ENCODE measurements at regions not wholly inside any gene's neighbourhood (a gene's known extent, or its start where the extent isn't known, plus 50 kb on each side); places are given as distances from the start of the nearest gene placed in this dataset.

- Histone ChIP-seq H3K9me3 (ENCODE audit: control extremely low read depth in 1 of 5, control insufficient read depth in 4 of 5, insufficient read depth in 2 of 5, low read depth in 1 of 5, low read length in 4 of 5) (no peaks in the 10 kb centered on the region), H3K4me1 (ENCODE audit: control extremely low read depth in 1 of 4, control insufficient read depth in 4 of 4, insufficient read depth in 4 of 4, low read length in 3 of 4) (peaks cover 0 to 2% (median 0%) of the 10 kb centered on the region in 4 experiments), H3K4me3 (ENCODE audit: control insufficient read depth in 1 of 7, extremely low read depth in 1 of 7, insufficient read depth in 4 of 7, low read depth in 2 of 7, low read length in 6 of 7) (no peak overlapping the region), H3K36me3 (ENCODE audit: control insufficient read depth in 4 of 4, insufficient read depth in 4 of 4, low read length in 3 of 4) (no peaks in the 10 kb centered on the region), H3K27me3 (replicated peaks in 2 of 5; ENCODE audit: control insufficient read depth in 4 of 5, insufficient read depth in 5 of 5, low read length in 4 of 5) (peaks cover 0 to 2% (median 0%) of the 10 kb centered on the region in 5 experiments), H3K27ac (ENCODE audit: insufficient read depth in 1 of 2, low read depth in 1 of 2, low read length in 2 of 2, poor library complexity in 1 of 2, severe bottlenecking in 2 of 2) (no peak overlapping the region)
- peak; percentile 71 to 81 (median 77) for DNase-seq
- ChIA-PET CTCF (interaction anchor here (0.7 to 3.5 kb wide), 15 partner anchors 8 to 327 kb away, joined by 3 to 24 read pairs (median 3); no protein-coding TSS in a partner anchor), POLR2A (interaction anchor here (0.6 kb wide), 1 partner anchor 203 kb away, joined by 4 read pairs; no protein-coding TSS in a partner anchor)
- 23% methylated on average over 26 of the region's 29 CpGs for WGBS (ENCODE audit: insufficient coverage)
Observed at GRCh38 chr19:13588957-13589833, 82.9 kb upstream of the CACNA1A start.

GRCh38 chr19:13585512-13585911, 79.2 kb upstream of the CACNA1A start:
- H3K4me1 ChIP-seq (ENCODE audit: control extremely low read depth in 1 of 4, control insufficient read depth in 4 of 4, insufficient read depth in 4 of 4, low read length in 3 of 4) = peaks cover 0 to 2% (median 0%) of the 10 kb centered on the region in 4 experiments
- no peak for DNase-seq
- no peak overlapping the region for H3K4me3 ChIP-seq (ENCODE audit: control insufficient read depth in 1 of 7, extremely low read depth in 1 of 7, insufficient read depth in 4 of 7, low read depth in 2 of 7, low read length in 6 of 7)
- WGBS (ENCODE audit: insufficient coverage) = 89% methylated on average over 3 of the region's 3 CpGs
- POLR2A ChIA-PET = interaction anchor here (0.6 kb wide), 1 partner anchor 30 kb away, joined by 3 read pairs; no protein-coding TSS in a partner anchor
- H3K27ac ChIP-seq (ENCODE audit: insufficient read depth in 1 of 2, low read depth in 1 of 2, low read length in 2 of 2, poor library complexity in 1 of 2, severe bottlenecking in 2 of 2) = no peak overlapping the region
- H3K27me3 ChIP-seq (replicated peaks in 2 of 5; ENCODE audit: control insufficient read depth in 4 of 5, insufficient read depth in 5 of 5, low read length in 4 of 5) = no peaks in the 10 kb centered on the region
- CTCF ChIA-PET = interaction anchor here (0.9 kb wide), 1 partner anchor 307 kb away, joined by 3 read pairs; no protein-coding TSS in a partner anchor
- H3K9me3 ChIP-seq (ENCODE audit: control extremely low read depth in 1 of 5, control insufficient read depth in 4 of 5, insufficient read depth in 2 of 5, low read depth in 1 of 5, low read length in 4 of 5) = no peaks in the 10 kb centered on the region
- H3K36me3 ChIP-seq (ENCODE audit: control insufficient read depth in 4 of 4, insufficient read depth in 4 of 4, low read length in 3 of 4) = no peaks in the 10 kb centered on the region

DNA sequence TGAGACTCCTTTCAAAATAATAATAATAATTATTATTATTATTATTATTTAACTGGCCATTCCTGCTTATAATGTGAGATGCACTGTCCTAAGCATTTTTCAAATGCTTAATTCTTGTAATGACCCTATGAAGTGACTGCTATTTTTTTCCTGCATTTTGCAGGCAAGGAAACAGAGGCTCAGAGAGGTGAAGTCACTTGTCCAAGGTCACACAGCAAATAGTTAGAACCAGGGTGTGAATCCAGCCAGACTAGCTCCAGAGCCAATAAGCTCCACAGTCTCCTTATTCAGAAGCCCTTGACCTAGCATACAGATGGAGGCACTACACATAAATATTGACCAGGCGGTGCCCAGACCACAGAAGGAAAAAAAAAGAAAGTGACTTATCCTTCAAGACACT, 77.5 kb upstream of the CACNA1A start:
- Histone ChIP-seq H3K27ac (ENCODE audit: insufficient read depth in 1 of 2, low read depth in 1 of 2, low read length in 2 of 2, poor library complexity in 1 of 2, severe bottlenecking in 2 of 2) (no peak overlapping the region), H3K36me3 (ENCODE audit: control insufficient read depth in 4 of 4, insufficient read depth in 4 of 4, low read length in 3 of 4) (no peaks in the 10 kb centered on the region), H3K27me3 (replicated peaks in 2 of 5; ENCODE audit: control insufficient read depth in 4 of 5, insufficient read depth in 5 of 5, low read length in 4 of 5) (peaks cover 0 to 4% (median 0%) of the 10 kb centered on the region in 5 experiments), H3K4me3 (ENCODE audit: control insufficient read depth in 1 of 7, extremely low read depth in 1 of 7, insufficient read depth in 4 of 7, low read depth in 2 of 7, low read length in 6 of 7) (no peak overlapping the region), H3K4me1 (ENCODE audit: control extremely low read depth in 1 of 4, control insufficient read depth in 4 of 4, insufficient read depth in 4 of 4, low read length in 3 of 4) (no peaks in the 10 kb centered on the region), H3K9me3 (ENCODE audit: control extremely low read depth in 1 of 5, control insufficient read depth in 4 of 5, insufficient read depth in 2 of 5, low read depth in 1 of 5, low read length in 4 of 5) (peaks cover 0 to 6% (median 3%) of the 10 kb centered on the region in 5 experiments)
- CTCF ChIA-PET = interaction anchor here (0.6 to 1.4 kb wide), 2 partner anchors 299 to 306 kb away, joined by 3 read pairs; no protein-coding TSS in a partner anchor
- no peak for DNase-seq
- POLR2A ChIA-PET = no interaction called here
- 90% methylated on average over 1 of the region's 1 CpG for WGBS (ENCODE audit: insufficient coverage)

DNA sequence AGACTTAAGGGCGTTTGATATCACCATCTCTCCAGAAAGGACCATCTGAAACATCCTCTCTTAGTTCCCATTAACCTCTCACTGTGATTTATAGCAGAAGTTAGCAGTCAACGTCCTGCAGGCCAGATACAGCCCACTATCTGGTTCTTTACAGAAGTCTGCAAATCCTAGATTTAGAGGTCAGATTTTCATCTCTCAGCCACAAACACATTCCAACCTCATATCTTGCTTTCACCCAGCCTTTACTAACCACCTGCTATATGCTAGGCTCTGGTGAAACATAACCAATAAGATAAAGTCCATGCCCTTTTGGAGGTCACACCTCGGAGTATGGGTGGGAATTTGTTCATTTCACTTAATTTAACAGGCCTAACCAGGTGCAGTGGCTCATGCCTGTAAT, 76.8 kb upstream of the CACNA1A start:
- no peaks in the 10 kb centered on the region for H3K36me3 ChIP-seq (ENCODE audit: control insufficient read depth in 4 of 4, insufficient read depth in 4 of 4, low read length in 3 of 4)
- no peaks in the 10 kb centered on the region for H3K4me1 ChIP-seq (ENCODE audit: control extremely low read depth in 1 of 4, control insufficient read depth in 4 of 4, insufficient read depth in 4 of 4, low read length in 3 of 4)
- peaks cover 0 to 4% (median 0%) of the 10 kb centered on the region in 5 experiments for H3K27me3 ChIP-seq (replicated peaks in 2 of 5; ENCODE audit: control insufficient read depth in 4 of 5, insufficient read depth in 5 of 5, low read length in 4 of 5)
- 20% methylated on average over 3 of the region's 3 CpGs for WGBS (ENCODE audit: insufficient coverage)
- H3K9me3 ChIP-seq (ENCODE audit: control extremely low read depth in 1 of 5, control insufficient read depth in 4 of 5, insufficient read depth in 2 of 5, low read depth in 1 of 5, low read length in 4 of 5) = peaks cover 0 to 10% (median 3%) of the 10 kb centered on the region in 5 experiments
- no peak overlapping the region for H3K27ac ChIP-seq (ENCODE audit: insufficient read depth in 1 of 2, low read depth in 1 of 2, low read length in 2 of 2, poor library complexity in 1 of 2, severe bottlenecking in 2 of 2)
- H3K4me3 ChIP-seq (ENCODE audit: control insufficient read depth in 1 of 7, extremely low read depth in 1 of 7, insufficient read depth in 4 of 7, low read depth in 2 of 7, low read length in 6 of 7) = no peak overlapping the region
- DNase-seq = peak; percentile 48 to 83 (median 68)
- POLR2A ChIA-PET = no interaction called here
- CTCF ChIA-PET = interaction anchor here (1.4 kb wide), 1 partner anchor 305 kb away, joined by 3 read pairs; no protein-coding TSS in a partner anchor

DNA sequence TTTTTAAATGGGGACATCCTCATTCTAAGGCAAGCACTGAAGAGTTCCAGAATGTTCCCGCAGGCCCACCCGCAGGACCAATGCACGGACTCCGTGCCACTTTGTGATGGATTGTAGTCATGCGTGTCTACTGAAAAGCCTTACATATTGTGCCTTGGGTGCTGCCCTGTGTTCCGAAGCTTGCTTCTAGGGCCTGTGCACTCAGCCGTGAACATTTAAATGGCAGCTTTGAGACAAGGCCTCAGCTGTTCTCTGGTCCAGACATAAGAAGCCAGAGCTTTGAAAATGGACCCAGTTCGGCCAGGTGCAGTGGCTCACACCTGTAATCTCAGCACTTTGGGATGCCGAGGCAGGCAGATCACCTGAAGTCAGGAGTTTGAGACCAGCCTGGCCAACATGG, 75.3 kb upstream of the CACNA1A start:
- no peaks in the 10 kb centered on the region for H3K36me3 ChIP-seq (ENCODE audit: control insufficient read depth in 4 of 4, insufficient read depth in 4 of 4, low read length in 3 of 4)
- H3K9me3 ChIP-seq (ENCODE audit: control extremely low read depth in 1 of 5, control insufficient read depth in 4 of 5, insufficient read depth in 2 of 5, low read depth in 1 of 5, low read length in 4 of 5) = peaks cover 0 to 16% (median 7%) of the 10 kb centered on the region in 5 experiments
- ChIA-PET POLR2A (no interaction called here), CTCF (interaction anchor here (2.1 kb wide), 1 partner anchor 8 kb away, joined by 8 read pairs; no protein-coding TSS in a partner anchor)
- WGBS (ENCODE audit: insufficient coverage) = 94% methylated on average over 8 of the region's 9 CpGs
- no peak overlapping the region for H3K4me3 ChIP-seq (ENCODE audit: control insufficient read depth in 1 of 7, extremely low read depth in 1 of 7, insufficient read depth in 4 of 7, low read depth in 2 of 7, low read length in 6 of 7)
- H3K27ac ChIP-seq (ENCODE audit: insufficient read depth in 1 of 2, low read depth in 1 of 2, low read length in 2 of 2, poor library complexity in 1 of 2, severe bottlenecking in 2 of 2) = no peak overlapping the region
- H3K4me1 ChIP-seq (ENCODE audit: control extremely low read depth in 1 of 4, control insufficient read depth in 4 of 4, insufficient read depth in 4 of 4, low read length in 3 of 4) = no peaks in the 10 kb centered on the region
- H3K27me3 ChIP-seq (replicated peaks in 2 of 5; ENCODE audit: control insufficient read depth in 4 of 5, insufficient read depth in 5 of 5, low read length in 4 of 5) = peaks cover 0 to 4% (median 0%) of the 10 kb centered on the region in 5 experiments
- DNase-seq = no peak

GRCh38 chr19:13579388-13580060, 73.2 kb upstream of the CACNA1A start:
- no peaks in the 10 kb centered on the region for H3K36me3 ChIP-seq (ENCODE audit: control insufficient read depth in 4 of 4, insufficient read depth in 4 of 4, low read length in 3 of 4)
- H3K4me3 ChIP-seq (ENCODE audit: control insufficient read depth in 1 of 7, extremely low read depth in 1 of 7, insufficient read depth in 4 of 7, low read depth in 2 of 7, low read length in 6 of 7) = no peak overlapping the region
- 71% methylated on average over 7 of the region's 7 CpGs for WGBS (ENCODE audit: insufficient coverage)
- no peak overlapping the region for H3K27ac ChIP-seq (ENCODE audit: insufficient read depth in 1 of 2, low read depth in 1 of 2, low read length in 2 of 2, poor library complexity in 1 of 2, severe bottlenecking in 2 of 2)
- H3K27me3 ChIP-seq (replicated peaks in 2 of 5; ENCODE audit: control insufficient read depth in 4 of 5, insufficient read depth in 5 of 5, low read length in 4 of 5) = peaks cover 0 to 13% (median 0%) of the 10 kb centered on the region in 5 experiments
- H3K9me3 ChIP-seq (ENCODE audit: control extremely low read depth in 1 of 5, control insufficient read depth in 4 of 5, insufficient read depth in 2 of 5, low read depth in 1 of 5, low read length in 4 of 5) = peaks cover 0 to 24% (median 10%) of the 10 kb centered on the region in 5 experiments
- ChIA-PET POLR2A (no interaction called here), CTCF (interaction anchor here (1.0 to 2.1 kb wide), 3 partner anchors 9 to 302 kb away, joined by 3 to 8 read pairs (median 5); no protein-coding TSS in a partner anchor)
- H3K4me1 ChIP-seq (ENCODE audit: control extremely low read depth in 1 of 4, control insufficient read depth in 4 of 4, insufficient read depth in 4 of 4, low read length in 3 of 4) = no peaks in the 10 kb centered on the region
- no peak for DNase-seq
